HepG2 (cell line): ENCODE measurements at regions not wholly inside any gene's neighbourhood (a gene's known extent, or its start where the extent isn't known, plus 50 kb on each side); places are given as distances from the start of the nearest gene placed in this dataset.

Experiments used
- ARID5B ChIP-seq: IDR thresholded peaks from 2 replicates; pipeline ENCODE4 v1.4.0; 2020; ENCODE audit warnings: mild to moderate bottlenecking, missing genetic modification reagents
- CEBPB ChIP-seq: IDR thresholded peaks from 2 replicates; pipeline ENCODE4 v1.6.1; 2011; ENCODE audit warnings: low read depth, low read length, improper control_type of control experiment, borderline replicate concordance
- CTCF ChIP-seq: sonication (generic); formaldehyde crosslinking; IDR thresholded peaks from 2 replicates; pipeline ENCODE4 v1.5.0; 2020; ENCODE audit warnings: mild to moderate bottlenecking, missing genetic modification reagents, moderate library complexity
- ETV5 ChIP-seq: IDR thresholded peaks from 2 replicates; pipeline ENCODE4 v1.6.1; 2018; ENCODE audit warnings: missing biosample characterization, missing genetic modification reagents, inconsistent platforms, borderline replicate concordance
- FIP1L1 ChIP-seq: fragments of 200-400 bp; formaldehyde crosslinking; IDR thresholded peaks from 2 replicates; pipeline ENCODE4 v1.6.1; 2018; ENCODE audit warnings: low read depth, mild to moderate bottlenecking, low read length, moderate library complexity, borderline replicate concordance; ENCODE audit not compliant: insufficient read depth
- FOSL2 ChIP-seq: sonication (generic); formaldehyde crosslinking; IDR thresholded peaks from 2 replicates; pipeline ENCODE4 v1.4.0; 2020; ENCODE audit warnings: missing genetic modification reagents
- FOXA3 ChIP-seq: IDR thresholded peaks from 2 replicates; pipeline ENCODE4 v1.6.1; 2016; ENCODE audit warnings: missing genetic modification reagents, missing compliant biosample characterization
- GATAD2A ChIP-seq: IDR thresholded peaks from 2 replicates; pipeline ENCODE4 v1.6.1; 2016
- HDAC2 ChIP-seq: sonication (generic); formaldehyde crosslinking; IDR thresholded peaks from 2 replicates; pipeline ENCODE4 v1.4.0; 2020; ENCODE audit warnings: missing genetic modification reagents
- IRX3 ChIP-seq: sonication (generic); formaldehyde crosslinking; IDR thresholded peaks from 2 replicates; pipeline ENCODE4 v1.8.1; 2023; ENCODE audit warnings: mild to moderate bottlenecking, low read depth, missing genetic modification reagents, borderline replicate concordance
- KMT2A ChIP-seq: sonication (generic); formaldehyde crosslinking; IDR thresholded peaks from 2 replicates; pipeline ENCODE4 v1.4.0; 2020; ENCODE audit warnings: missing genetic modification reagents
- MED1 ChIP-seq: sonication (generic); formaldehyde crosslinking; IDR thresholded peaks from 2 replicates; pipeline ENCODE4 v1.4.0; 2020; ENCODE audit warnings: missing genetic modification reagents
- NR3C1 ChIP-seq: sonication (generic); formaldehyde crosslinking; IDR thresholded peaks from 2 replicates; pipeline ENCODE4 v1.4.0; 2020; ENCODE audit warnings: missing genetic modification reagents
- RAD21 ChIP-seq: fragments of 450-650 bp; formaldehyde crosslinking; IDR thresholded peaks from 2 replicates; pipeline ENCODE4 v1.5.0; 2020; ENCODE audit warnings: mild to moderate bottlenecking
- SMC3 ChIP-seq: IDR thresholded peaks from 2 replicates; pipeline ENCODE4 v1.6.1; 2011; ENCODE audit warnings: low read length, improper control_type of control experiment
- STAG1 ChIP-seq: sonication (generic); formaldehyde crosslinking; IDR thresholded peaks from 2 replicates; pipeline ENCODE4 v1.4.0; 2020; ENCODE audit warnings: missing genetic modification reagents
- ZBTB7B ChIP-seq: sonication (generic); formaldehyde crosslinking; IDR thresholded peaks from 2 replicates; pipeline ENCODE4 v1.4.0; 2020; ENCODE audit warnings: missing genetic modification reagents
- ZKSCAN5 ChIP-seq: sonication (generic); formaldehyde crosslinking; IDR thresholded peaks from 2 replicates; pipeline ENCODE4 v1.5.1; 2020; ENCODE audit warnings: mild to moderate bottlenecking, missing genetic modification reagents
- ZNF253 ChIP-seq: sonication (generic); formaldehyde crosslinking; IDR thresholded peaks from 2 replicates; pipeline ENCODE4 v1.8.0; 2022; ENCODE audit warnings: mild to moderate bottlenecking, missing genetic modification reagents, borderline replicate concordance
- ZNF354B ChIP-seq: sonication (generic); formaldehyde crosslinking; IDR thresholded peaks from 2 replicates; pipeline ENCODE4 v1.8.0; 2022; ENCODE audit warnings: mild to moderate bottlenecking, missing genetic modification reagents
- ZNF574 ChIP-seq: sonication (generic); formaldehyde crosslinking; IDR thresholded peaks from 2 replicates; pipeline ENCODE4 v1.4.0; 2020; ENCODE audit warnings: missing genetic modification reagents
- ZNF614 ChIP-seq: IDR thresholded peaks from 2 replicates; pipeline ENCODE4 v1.6.1; 2018; ENCODE audit warnings: missing biosample characterization, missing genetic modification reagents, inconsistent platforms, borderline replicate concordance
- ZNF674 ChIP-seq: sonication (generic); formaldehyde crosslinking; IDR thresholded peaks from 2 replicates; pipeline ENCODE4 v1.5.0; 2020; ENCODE audit warnings: low read depth, mild to moderate bottlenecking, missing genetic modification reagents

- peak; percentile 67 for TF ChIP-seq ARID5B (CRISPR knock-in tag)
- peak; percentile 47 for TF ChIP-seq FOSL2 (CRISPR knock-in tag)
- TF ChIP-seq SMC3 = peak; percentile 15; the same call in 1 of the 2 replicates
- TF ChIP-seq CEBPB = peak; percentile 58; the same call in 1 of the 2 replicates
- peak; percentile 81 for TF ChIP-seq ZBTB7B (CRISPR knock-in tag)
- TF ChIP-seq FOXA3 (CRISPR knock-in tag) = peak; percentile 75
- TF ChIP-seq NR3C1 (CRISPR knock-in tag) = no peak
- no peak for TF ChIP-seq ZKSCAN5 (CRISPR knock-in tag)
- peak; percentile 20; the same call in 1 of the 2 replicates for TF ChIP-seq MED1
- 0 out of 2 replicates have a peak, but pooled peaks have one; percentile 29 for TF ChIP-seq RAD21 (CRISPR knock-in tag)
- peak; percentile 61; the same call in 1 of the 2 replicates for TF ChIP-seq HDAC2
- peak; percentile 32; the same call in 1 of the 2 replicates for TF ChIP-seq ZNF574 (CRISPR knock-in tag)
- peak; percentile 56 for TF ChIP-seq GATAD2A
- peak; percentile 54; the same call in 1 of the 2 replicates for TF ChIP-seq ETV5
- no peak for TF ChIP-seq ZNF354B (CRISPR knock-in tag)
- TF ChIP-seq ZNF253 (CRISPR knock-in tag) = no peak
- TF ChIP-seq ZNF614 (CRISPR knock-in tag) = peak; percentile 37; the same call in 1 of the 2 replicates
- no peak for TF ChIP-seq IRX3 (CRISPR knock-in tag)
- no peak for TF ChIP-seq STAG1 (CRISPR knock-in tag)
- no peak for TF ChIP-seq ZNF674 (CRISPR knock-in tag)
- TF ChIP-seq CTCF (CRISPR knock-in tag) = peak; percentile 51
- no peak for TF ChIP-seq FIP1L1
- 0 out of 2 replicates have a peak, but pooled peaks have one; percentile 25 for TF ChIP-seq KMT2A
These were observed 67.4 kb downstream of the HHEX start (continued) for GRCh38 chr10:92757066-92757710.
